ENCODE measurements at regions not wholly inside any gene's neighbourhood (a gene's known extent, or its start where the extent isn't known, plus 50 kb on each side); places are given as distances from the start of the nearest gene placed in this dataset.

- Histone ChIP-seq H3K4me3 (replicated peaks in 1 of 2; ENCODE audit: low read depth in 1 of 2, low read length in 2 of 2) (no peak overlapping the region), H3K9ac (ENCODE audit: low read length) (no peak overlapping the region), H3K27me3 (ENCODE audit: insufficient read depth, low read length) (no peaks in the 10 kb centered on the region), H3K27ac (ENCODE audit: low read depth, low read length) (no peak overlapping the region), H3K4me2 (ENCODE audit: low read length) (no peak overlapping the region), H2AFZ (ENCODE audit: low read depth, low read length, poor library complexity, severe bottlenecking) (no peak overlapping the region), H3K9me2 (ENCODE audit: insufficient read depth) (no peaks in the 10 kb centered on the region), H3K9me3 (ENCODE audit: control insufficient read depth in 1 of 2, insufficient read depth in 1 of 2, low read depth in 1 of 2, low read length in 2 of 2) (no peaks in the 10 kb centered on the region), H3K4me1 (ENCODE audit: control insufficient read depth in 1 of 2, insufficient read depth in 2 of 2, low read length in 2 of 2) (no peaks in the 10 kb centered on the region), H4K20me1 (ENCODE audit: insufficient read depth) (no peaks in the 10 kb centered on the region), H3K36me3 (ENCODE audit: control insufficient read depth in 1 of 2, insufficient read depth in 2 of 2, low read length in 2 of 2) (no peaks in the 10 kb centered on the region), H3K79me2 (ENCODE audit: insufficient read depth, low read length) (no peaks in the 10 kb centered on the region)
- TF ChIP-seq SRF (IDR thresholded peaks at IDR 0.05; ENCODE audit: low read depth), result no peak
- no peak for TF ChIP-seq ZNF274 (IDR thresholded peaks at IDR 0.05; ENCODE audit: low read depth, low read length)
- no peak for TF ChIP-seq EZH2 (IDR thresholded peaks at IDR 0.05)
- TF ChIP-seq JUND (IDR thresholded peaks at IDR 0.05), result no peak
- no peak for TF ChIP-seq POLR2A (IDR thresholded peaks at IDR 0.05; ENCODE audit: borderline replicate concordance, extremely low read depth, insufficient read depth, insufficient read length)
- CTCF ChIA-PET, result no interaction called here
- RAD21 ChIA-PET (ENCODE audit: low non-redundant PET in 1 of 2, low total read pairs in 2 of 2, uncharacterized antibody in 2 of 2, unreplicated experiment in 2 of 2), result no interaction called here
- POLR2A ChIA-PET, result no interaction called here
- DNase-seq (ENCODE audit: low read depth, low spot score) (no peak), ATAC-seq (no peak)
- intact Hi-C loops (cut with micrococcal nuclease), result no loop called here
- no TSS peak for BruUV-seq (replicated peaks)
These were observed 140.3 kb upstream of the FER start for GRCh38 chr5:108607421-108607820.

DNA sequence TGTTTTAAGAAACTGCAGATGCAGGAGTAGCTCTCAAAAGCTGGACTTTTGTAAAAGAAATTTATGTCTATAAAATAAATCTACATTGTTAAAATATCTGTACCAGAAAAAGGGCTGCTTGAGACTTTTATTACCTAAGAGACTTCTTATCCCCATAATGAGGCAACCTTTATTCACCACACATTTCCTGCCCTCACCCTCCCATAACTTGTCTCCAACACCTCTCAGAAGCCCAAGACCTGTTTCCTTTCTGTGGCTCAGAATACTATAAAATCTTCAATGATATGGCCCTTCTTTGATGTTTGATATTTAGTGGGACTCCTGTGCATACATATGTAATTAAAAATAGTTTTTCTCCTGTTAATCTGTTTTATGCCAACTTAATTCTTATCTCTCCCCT, 141.5 kb upstream of the FER start:
- ATAC-seq (no peak), DNase-seq (ENCODE audit: low read depth, low spot score) (no peak)
- no peak overlapping the region for H3K9ac ChIP-seq (ENCODE audit: low read length)
- RAD21 ChIA-PET (ENCODE audit: low non-redundant PET in 1 of 2, low total read pairs in 2 of 2, uncharacterized antibody in 2 of 2, unreplicated experiment in 2 of 2), result no interaction called here
- H3K4me3 ChIP-seq (replicated peaks in 1 of 2; ENCODE audit: low read depth in 1 of 2, low read length in 2 of 2), result no peak overlapping the region
- TF ChIP-seq SRF (IDR thresholded peaks at IDR 0.05; ENCODE audit: low read depth) (no peak), YY1 (IDR thresholded peaks at IDR 0.05; ENCODE audit: extremely low read depth, insufficient replicate concordance, low read depth, low read length) (no peak), EZH2 (IDR thresholded peaks at IDR 0.05) (no peak), POLR2AphosphoS5 (IDR thresholded peaks at IDR 0.05; ENCODE audit: low read depth, low read length) (no peak), SIN3A (IDR thresholded peaks at IDR 0.05; ENCODE audit: low read depth) (no peak)
- TF ChIP-seq, protein P1, sequence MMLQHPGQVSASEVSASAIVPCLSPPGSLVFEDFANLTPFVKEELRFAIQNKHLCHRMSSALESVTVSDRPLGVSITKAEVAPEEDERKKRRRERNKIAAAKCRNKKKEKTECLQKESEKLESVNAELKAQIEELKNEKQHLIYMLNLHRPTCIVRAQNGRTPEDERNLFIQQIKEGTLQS (IDR thresholded peaks at IDR 0.05), result no peak
- TF ChIP-seq, protein P2, sequence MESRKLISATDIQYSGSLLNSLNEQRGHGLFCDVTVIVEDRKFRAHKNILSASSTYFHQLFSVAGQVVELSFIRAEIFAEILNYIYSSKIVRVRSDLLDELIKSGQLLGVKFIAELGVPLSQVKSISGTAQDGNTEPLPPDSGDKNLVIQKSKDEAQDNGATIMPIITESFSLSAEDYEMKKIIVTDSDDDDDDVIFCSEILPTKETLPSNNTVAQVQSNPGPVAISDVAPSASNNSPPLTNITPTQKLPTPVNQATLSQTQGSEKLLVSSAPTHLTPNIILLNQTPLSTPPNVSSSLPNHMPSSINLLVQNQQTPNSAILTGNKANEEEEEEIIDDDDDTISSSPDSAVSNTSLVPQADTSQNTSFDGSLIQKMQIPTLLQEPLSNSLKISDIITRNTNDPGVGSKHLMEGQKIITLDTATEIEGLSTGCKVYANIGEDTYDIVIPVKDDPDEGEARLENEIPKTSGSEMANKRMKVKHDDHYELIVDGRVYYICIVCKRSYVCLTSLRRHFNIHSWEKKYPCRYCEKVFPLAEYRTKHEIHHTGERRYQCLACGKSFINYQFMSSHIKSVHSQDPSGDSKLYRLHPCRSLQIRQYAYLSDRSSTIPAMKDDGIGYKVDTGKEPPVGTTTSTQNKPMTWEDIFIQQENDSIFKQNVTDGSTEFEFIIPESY (IDR thresholded peaks at IDR 0.05; ENCODE audit: extremely low read depth, insufficient replicate concordance, low read length), result no peak
- no peaks in the 10 kb centered on the region for H4K20me1 ChIP-seq (ENCODE audit: insufficient read depth)
- POLR2A ChIA-PET, result no interaction called here
- no peaks in the 10 kb centered on the region for H3K9me3 ChIP-seq (ENCODE audit: control insufficient read depth in 1 of 2, insufficient read depth in 1 of 2, low read depth in 1 of 2, low read length in 2 of 2)
- no TSS peak for BruUV-seq (replicated peaks)
- no peaks in the 10 kb centered on the region for H3K4me1 ChIP-seq (ENCODE audit: control insufficient read depth in 1 of 2, insufficient read depth in 2 of 2, low read length in 2 of 2)
- no peaks in the 10 kb centered on the region for H3K79me2 ChIP-seq (ENCODE audit: insufficient read depth, low read length)
- no peak overlapping the region for H2AFZ ChIP-seq (ENCODE audit: low read depth, low read length, poor library complexity, severe bottlenecking)
- H3K27me3 ChIP-seq (ENCODE audit: insufficient read depth, low read length), result no peaks in the 10 kb centered on the region
- intact Hi-C loops (cut with micrococcal nuclease), result no loop called here
- CTCF ChIA-PET, result no interaction called here
- H3K4me2 ChIP-seq (ENCODE audit: low read length), result no peak overlapping the region
- H3K27ac ChIP-seq (ENCODE audit: low read depth, low read length), result no peak overlapping the region
- H3K36me3 ChIP-seq (ENCODE audit: control insufficient read depth in 1 of 2, insufficient read depth in 2 of 2, low read length in 2 of 2), result no peaks in the 10 kb centered on the region
- H3K9me2 ChIP-seq (ENCODE audit: insufficient read depth), result no peaks in the 10 kb centered on the region
